Ishikawa (cell line): ENCODE measurements at regions not wholly inside any gene's neighbourhood (a gene's known extent, or its start where the extent isn't known, plus 50 kb on each side); places are given as distances from the start of the nearest gene placed in this dataset.

Experiments used
- CEBPB ChIP-seq: IDR thresholded peaks from 2 replicates; pipeline ENCODE4 v1.6.1; 2012
- CREB1 ChIP-seq: IDR thresholded peaks from 2 replicates; pipeline ENCODE4 v1.6.1; 2012; ENCODE audit warnings: low read depth
- EGR1 ChIP-seq: IDR thresholded peaks from 2 replicates; pipeline ENCODE4 v1.6.1; 2012
- EP300 ChIP-seq: IDR thresholded peaks from 2 replicates; pipeline ENCODE4 v1.6.1; 2012; ENCODE audit warnings: borderline replicate concordance
- FOXM1 ChIP-seq: IDR thresholded peaks from 2 replicates; pipeline ENCODE4 v1.6.1; 2012; ENCODE audit warnings: low read depth, borderline replicate concordance
- MAX ChIP-seq: IDR thresholded peaks from 2 replicates; pipeline ENCODE4 v1.6.1; 2012
- NFIC ChIP-seq: IDR thresholded peaks from 2 replicates; pipeline ENCODE4 v1.6.1; 2012
- RAD21 ChIP-seq: IDR thresholded peaks from 2 replicates; pipeline ENCODE4 v1.6.1; 2012; ENCODE audit warnings: low read depth
- REST ChIP-seq: IDR thresholded peaks from 2 replicates; pipeline ENCODE4 v1.6.1; 2012; ENCODE audit warnings: low read depth, mild to moderate bottlenecking
- TAF1 ChIP-seq: IDR thresholded peaks from 2 replicates; pipeline ENCODE4 v1.6.1; 2012; ENCODE audit warnings: low read depth, mild to moderate bottlenecking
- TCF12 ChIP-seq: IDR thresholded peaks from 2 replicates; pipeline ENCODE4 v1.6.1; 2012; ENCODE audit warnings: low read depth
- TEAD4 ChIP-seq: IDR thresholded peaks from 2 replicates; pipeline ENCODE4 v1.6.1; 2012
- USF1 ChIP-seq: IDR thresholded peaks from 2 replicates; pipeline ENCODE4 v1.6.1; 2012
- YY1 ChIP-seq: IDR thresholded peaks from 2 replicates; pipeline ENCODE4 v1.6.1; 2012; ENCODE audit warnings: low read depth
- ZBTB7A ChIP-seq: IDR thresholded peaks from 2 replicates; pipeline ENCODE4 v1.6.1; 2012; ENCODE audit warnings: low read depth

- TF ChIP-seq TCF12: no peak
- TF ChIP-seq TAF1: no peak
- TF ChIP-seq CEBPB: no peak
- no peak for TF ChIP-seq TEAD4
- TF ChIP-seq NFIC: no peak
- no peak for TF ChIP-seq RAD21
- TF ChIP-seq YY1: no peak
- no peak for TF ChIP-seq REST
- no peak for TF ChIP-seq CREB1
- TF ChIP-seq FOXM1: no peak
- no peak for TF ChIP-seq ZBTB7A
- TF ChIP-seq EGR1: no peak
- no peak for TF ChIP-seq USF1
- no peak for TF ChIP-seq EP300
- no peak for TF ChIP-seq MAX
These were observed 75.5 kb downstream of the GJD2 start for GRCh38 chr15:34679291-34679690.

GRCh38 chr15:34673241-34673640 lies 81.6 kb downstream of the GJD2 start:
- no peak for TF ChIP-seq REST
- no peak for TF ChIP-seq FOXM1
- no peak for TF ChIP-seq YY1
- TF ChIP-seq USF1: no peak
- TF ChIP-seq ZBTB7A: no peak
- no peak for TF ChIP-seq EGR1
- no peak for TF ChIP-seq CREB1
- TF ChIP-seq TAF1: no peak
- TF ChIP-seq TCF12: no peak
- no peak for TF ChIP-seq CEBPB
- TF ChIP-seq MAX: no peak
- TF ChIP-seq TEAD4: no peak
- TF ChIP-seq RAD21: no peak
- no peak for TF ChIP-seq EP300
- no peak for TF ChIP-seq NFIC

- TF ChIP-seq TCF12: no peak
- no peak for TF ChIP-seq USF1
- TF ChIP-seq TAF1: no peak
- TF ChIP-seq FOXM1: no peak
These were observed 82.2 kb upstream of the GOLGA8B start for GRCh38 chr15:34665498-34666116.

- TF ChIP-seq ZBTB7A (no peak), FOXM1 (no peak), TAF1 (no peak), EP300 (no peak), USF1 (no peak), CEBPB (no peak), CREB1 (no peak), NFIC (no peak)
These were observed 81.0 kb upstream of the GOLGA8B start for GRCh38 chr15:34664418-34664817.

- TF ChIP-seq ZBTB7A (no peak), NFIC (no peak), USF1 (no peak), MAX (no peak), CEBPB (no peak), YY1 (no peak), EGR1 (no peak), EP300 (no peak), REST (no peak), TAF1 (no peak)
These were observed 79.7 kb upstream of the GOLGA8B start for GRCh38 chr15:34663101-34663500.
